GM12878 (cell line): ENCODE measurements at regions not wholly inside any gene's neighbourhood (a gene's known extent, or its start where the extent isn't known, plus 50 kb on each side); places are given as distances from the start of the nearest gene placed in this dataset.

ENCODE experiments used
- MXI1 ChIP-seq: fragments of 150-350 bp; IDR thresholded peaks from 2 replicates; pipeline ENCODE4 v1.6.1; 2011; ENCODE audit warnings: low read depth, mild to moderate bottlenecking, inconsistent platforms, low read length, improper control_type of control experiment
- SP1 ChIP-seq: IDR thresholded peaks from one replicate; pipeline ENCODE4 v1.6.1; 2011; ENCODE audit warnings: low read depth, low read length
- TF ChIP-seq, protein P1 (sequence below): fragments of 450-650 bp; IDR thresholded peaks from 2 replicates; pipeline ENCODE4 v1.6.1; 2016; ENCODE audit warnings: mild to moderate bottlenecking
- TF ChIP-seq, protein P2 (sequence below): fragments of 450-650 bp; formaldehyde crosslinking; IDR thresholded peaks from 2 replicates; pipeline ENCODE4 v1.5.0; 2022; ENCODE audit warnings: mild to moderate bottlenecking, missing genetic modification characterization

DNA sequence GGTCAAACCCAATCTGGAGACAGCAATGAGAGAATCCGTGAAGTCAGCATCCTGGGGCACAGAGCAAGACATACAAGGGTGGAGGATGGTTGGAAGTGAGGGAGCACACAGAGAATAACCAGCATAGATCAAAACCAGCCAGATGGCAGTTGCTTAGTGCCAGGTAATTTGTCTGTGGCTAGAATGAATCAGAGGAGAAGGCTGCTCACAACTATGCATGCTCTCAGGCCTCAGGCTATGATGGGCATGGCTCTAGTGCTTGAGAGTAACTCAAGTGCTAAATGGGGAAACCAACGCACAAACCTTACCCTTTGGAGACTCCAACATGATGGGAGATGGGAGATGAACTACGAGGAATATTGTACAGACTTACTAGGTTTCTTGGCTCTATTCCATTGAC lies 160.8 kb downstream of the DMRT2 start:
- TF ChIP-seq SP1: no peak
- TF ChIP-seq, protein P1, sequence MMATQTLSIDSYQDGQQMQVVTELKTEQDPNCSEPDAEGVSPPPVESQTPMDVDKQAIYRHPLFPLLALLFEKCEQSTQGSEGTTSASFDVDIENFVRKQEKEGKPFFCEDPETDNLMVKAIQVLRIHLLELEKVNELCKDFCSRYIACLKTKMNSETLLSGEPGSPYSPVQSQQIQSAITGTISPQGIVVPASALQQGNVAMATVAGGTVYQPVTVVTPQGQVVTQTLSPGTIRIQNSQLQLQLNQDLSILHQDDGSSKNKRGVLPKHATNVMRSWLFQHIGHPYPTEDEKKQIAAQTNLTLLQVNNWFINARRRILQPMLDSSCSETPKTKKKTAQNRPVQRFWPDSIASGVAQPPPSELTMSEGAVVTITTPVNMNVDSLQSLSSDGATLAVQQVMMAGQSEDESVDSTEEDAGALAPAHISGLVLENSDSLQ: no peak
- TF ChIP-seq, protein P2, sequence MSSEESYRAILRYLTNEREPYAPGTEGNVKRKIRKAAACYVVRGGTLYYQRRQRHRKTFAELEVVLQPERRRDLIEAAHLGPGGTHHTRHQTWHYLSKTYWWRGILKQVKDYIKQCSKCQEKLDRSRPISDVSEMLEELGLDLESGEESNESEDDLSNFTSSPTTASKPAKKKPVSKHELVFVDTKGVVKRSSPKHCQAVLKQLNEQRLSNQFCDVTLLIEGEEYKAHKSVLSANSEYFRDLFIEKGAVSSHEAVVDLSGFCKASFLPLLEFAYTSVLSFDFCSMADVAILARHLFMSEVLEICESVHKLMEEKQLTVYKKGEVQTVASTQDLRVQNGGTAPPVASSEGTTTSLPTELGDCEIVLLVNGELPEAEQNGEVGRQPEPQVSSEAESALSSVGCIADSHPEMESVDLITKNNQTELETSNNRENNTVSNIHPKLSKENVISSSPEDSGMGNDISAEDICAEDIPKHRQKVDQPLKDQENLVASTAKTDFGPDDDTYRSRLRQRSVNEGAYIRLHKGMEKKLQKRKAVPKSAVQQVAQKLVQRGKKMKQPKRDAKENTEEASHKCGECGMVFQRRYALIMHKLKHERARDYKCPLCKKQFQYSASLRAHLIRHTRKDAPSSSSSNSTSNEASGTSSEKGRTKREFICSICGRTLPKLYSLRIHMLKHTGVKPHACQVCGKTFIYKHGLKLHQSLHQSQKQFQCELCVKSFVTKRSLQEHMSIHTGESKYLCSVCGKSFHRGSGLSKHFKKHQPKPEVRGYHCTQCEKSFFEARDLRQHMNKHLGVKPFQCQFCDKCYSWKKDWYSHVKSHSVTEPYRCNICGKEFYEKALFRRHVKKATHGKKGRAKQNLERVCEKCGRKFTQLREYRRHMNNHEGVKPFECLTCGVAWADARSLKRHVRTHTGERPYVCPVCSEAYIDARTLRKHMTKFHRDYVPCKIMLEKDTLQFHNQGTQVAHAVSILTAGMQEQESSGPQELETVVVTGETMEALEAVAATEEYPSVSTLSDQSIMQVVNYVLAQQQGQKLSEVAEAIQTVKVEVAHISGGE: no peak
- no peak for TF ChIP-seq MXI1
